Tibial nerve (tissue), 4 donors: ENCODE measurements at regions not wholly inside any gene's neighbourhood (a gene's known extent, or its start where the extent isn't known, plus 50 kb on each side); places are given as distances from the start of the nearest gene placed in this dataset.

Experiments used
- DNase-seq, 2 donors: peaks; one replicate each; pipeline ENCODE4 v3.0.0-alpha.2; 2019; ENCODE audit warnings: low spot score in 2 of 2
- H3K27ac ChIP-seq, 4 donors: fragments of 200-600 bp; sonication (generic) in 3 of 4; one replicate each; pipeline ENCODE4 v1.5.1; 2017 to 2019; ENCODE audit warnings: mild to moderate bottlenecking in 1 of 4
- H3K27me3 ChIP-seq, 2 donors: fragments of 200-600 bp; sonication (generic) in 1 of 2; one replicate each; pipeline versions ENCODE4 v1.5.1 to v1.6.0; 2017 to 2019
- H3K36me3 ChIP-seq, 3 donors: fragments of 200-600 bp; sonication (generic); one replicate each; pipeline ENCODE4 v1.5.1; 2018 to 2019
- H3K4me1 ChIP-seq, 4 donors: fragments of 200-600 bp; sonication (generic) in 3 of 4; one replicate each; pipeline ENCODE4 v1.5.1; 2017 to 2019
- H3K4me3 ChIP-seq, 4 donors: fragments of 200-600 bp; sonication (generic) in 3 of 4; one replicate each; pipeline ENCODE4 v1.5.1; 2017 to 2019; ENCODE audit warnings: mild to moderate bottlenecking in 1 of 4, moderate library complexity in 1 of 4
- H3K9me3 ChIP-seq, 4 donors: fragments of 200-600 bp; sonication (generic) in 3 of 4; one replicate each; pipeline ENCODE4 v1.5.1; 2017 to 2019
- CTCF ChIP-seq, 5 experiments: fragments of 200-600 bp in 3 of 5; fragments of 450-650 bp in 2 of 5; sonication (generic) in 3 of 5; IDR thresholded peaks; one replicate each; pipeline ENCODE4 v1.5.1; 2016 to 2019; ENCODE audit warnings: antibody characterized with exemption in 5 of 5, mild to moderate bottlenecking in 3 of 5, moderate library complexity in 2 of 5
- EP300 ChIP-seq, 2 donors: sonication (generic); formaldehyde crosslinking; IDR thresholded peaks; one replicate each; pipeline ENCODE4 v1.6.1; 2017; ENCODE audit warnings: antibody characterized with exemption in 2 of 2, mild to moderate bottlenecking in 1 of 2
- POLR2A ChIP-seq, 2 donors: fragments of 450-650 bp; IDR thresholded peaks; one replicate each; pipeline ENCODE4 v1.6.1; 2017; ENCODE audit warnings: antibody characterized with exemption in 2 of 2, mild to moderate bottlenecking in 2 of 2, moderate library complexity in 2 of 2
- WGBS, 2 donors: methylation state at CpG; one replicate each; pipeline ENCODE4 v1.1.5; 2018; 5-methylcytosine and 5-hydroxymethylcytosine counted together

- Histone ChIP-seq H3K27me3 (no peaks in the 10 kb centered on the region), H3K9me3 (no peaks in the 10 kb centered on the region), H3K36me3 (no peaks in the 10 kb centered on the region), H3K4me3 (no peak overlapping the region), H3K4me1 (no peaks in the 10 kb centered on the region), H3K27ac (no peak overlapping the region)
- WGBS, 2 donors, result 76 to 82% methylated on average over 7 of the region's 7 CpGs
- DNase-seq, result no peak
- TF ChIP-seq POLR2A (IDR thresholded peaks at IDR 0.05) (no peak), CTCF (IDR thresholded peaks at IDR 0.05) (no peak)
Observed at GRCh38 chr6:139553916-139554315, 179.5 kb upstream of the CITED2 start.

GRCh38 chr6:139551376-139551775, 176.9 kb upstream of the CITED2 start:
- TF ChIP-seq CTCF (IDR thresholded peaks at IDR 0.05), result no peak
- no peak for TF ChIP-seq POLR2A (IDR thresholded peaks at IDR 0.05)
- no peak for TF ChIP-seq EP300 (IDR thresholded peaks at IDR 0.05)
- no peaks in the 10 kb centered on the region for H3K36me3 ChIP-seq
- H3K4me1 ChIP-seq, result peaks cover 0 to 18% (median 11%) of the 10 kb centered on the region in 4 donors
- DNase-seq, result no peak
- H3K9me3 ChIP-seq, result no peaks in the 10 kb centered on the region
- no peaks in the 10 kb centered on the region for H3K27me3 ChIP-seq
- no peak overlapping the region for H3K27ac ChIP-seq
- H3K4me3 ChIP-seq, result no peak overlapping the region
- 62% methylated on average over 2 of the region's 2 CpGs for WGBS, 2 donors

- TF ChIP-seq POLR2A (IDR thresholded peaks at IDR 0.05), result no peak
- H3K27ac ChIP-seq, result no peak overlapping the region
- H3K9me3 ChIP-seq, result no peaks in the 10 kb centered on the region
- H3K27me3 ChIP-seq, result no peaks in the 10 kb centered on the region
- H3K4me1 ChIP-seq, result peaks cover 0 to 27% (median 13%) of the 10 kb centered on the region in 4 donors
- 87 to 93% methylated on average over 3 of the region's 3 CpGs for WGBS, 2 donors
- H3K4me3 ChIP-seq, result no peak overlapping the region
- H3K36me3 ChIP-seq, result no peaks in the 10 kb centered on the region
- no peak for DNase-seq
Observed at GRCh38 chr6:139550361-139550760, 175.9 kb upstream of the CITED2 start.

GRCh38 chr6:139549561-139550070, 175.2 kb upstream of the CITED2 start:
- TF ChIP-seq CTCF (IDR thresholded peaks at IDR 0.05), result no peak
- TF ChIP-seq POLR2A (IDR thresholded peaks at IDR 0.05), result no peak
- no peak for TF ChIP-seq EP300 (IDR thresholded peaks at IDR 0.05)
- Histone ChIP-seq H3K27ac (no peak overlapping the region), H3K9me3 (no peaks in the 10 kb centered on the region), H3K27me3 (no peaks in the 10 kb centered on the region), H3K36me3 (no peaks in the 10 kb centered on the region), H3K4me1 (peaks cover 0 to 34% (median 16%) of the 10 kb centered on the region in 4 donors), H3K4me3 (no peak overlapping the region)
- 64 to 75% methylated on average over 5 of the region's 5 CpGs for WGBS, 2 donors
- DNase-seq, result no peak

- Histone ChIP-seq H3K4me3 (no peak overlapping the region), H3K4me1 (peaks cover 0 to 35% (median 16%) of the 10 kb centered on the region in 4 donors), H3K9me3 (no peaks in the 10 kb centered on the region), H3K27ac (peak overlapping the region in 3 of 4 donors; percentile 46 to 68 (median 66)), H3K27me3 (no peaks in the 10 kb centered on the region), H3K36me3 (no peaks in the 10 kb centered on the region)
- no peak for DNase-seq
- TF ChIP-seq POLR2A (IDR thresholded peaks at IDR 0.05) (no peak), EP300 (IDR thresholded peaks at IDR 0.05) (no peak), CTCF (IDR thresholded peaks at IDR 0.05) (no peak)
Observed at GRCh38 chr6:139547804-139548203, 173.4 kb upstream of the CITED2 start.
